ENCODE measurements at regions not wholly inside any gene's neighbourhood (a gene's known extent, or its start where the extent isn't known, plus 50 kb on each side); places are given as distances from the start of the nearest gene placed in this dataset.

DNA sequence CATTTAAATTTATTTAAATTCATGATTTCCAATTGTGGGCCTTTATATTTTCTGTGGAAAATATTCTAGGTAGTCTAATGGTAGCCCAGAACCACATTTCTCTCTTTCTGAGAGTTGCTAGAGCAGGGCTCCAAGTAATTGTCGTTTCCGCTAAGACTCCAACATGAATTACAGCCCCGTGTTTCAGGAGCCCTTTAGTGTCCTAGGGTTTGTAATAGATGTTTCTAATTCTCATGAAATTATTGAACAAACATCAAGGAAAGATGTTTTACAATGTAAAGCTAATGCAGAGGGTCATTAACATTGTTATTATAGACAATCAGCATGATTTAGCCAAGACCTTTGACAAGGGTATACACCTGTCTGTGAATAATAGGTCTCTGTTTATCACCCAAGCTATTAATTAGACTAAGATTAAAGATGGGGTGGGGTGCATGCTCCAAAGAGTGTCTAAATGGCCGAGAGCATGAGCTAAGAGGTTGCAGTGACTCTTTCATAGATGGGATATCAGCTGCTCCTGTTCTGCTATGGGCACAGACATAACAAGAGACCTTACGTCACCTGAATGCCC is 81.8 kb upstream of the NTM start:
- Histone ChIP-seq H3K27ac (no peak overlapping the region), H3K36me3 (no peaks in the 10 kb centered on the region), H3K27me3 (no peaks in the 10 kb centered on the region), H3K4me3 (no peak overlapping the region), H3K9me3 (no peaks in the 10 kb centered on the region), H3K4me1 (no peaks in the 10 kb centered on the region), H3K9ac (ENCODE audit: low read depth in 2 of 2, low read length in 2 of 2) (no peak overlapping the region)
- no peak for DNase-seq
- intact Hi-C loops (cut with DNase I), result no loop called here
- TF ChIP-seq, protein P1, sequence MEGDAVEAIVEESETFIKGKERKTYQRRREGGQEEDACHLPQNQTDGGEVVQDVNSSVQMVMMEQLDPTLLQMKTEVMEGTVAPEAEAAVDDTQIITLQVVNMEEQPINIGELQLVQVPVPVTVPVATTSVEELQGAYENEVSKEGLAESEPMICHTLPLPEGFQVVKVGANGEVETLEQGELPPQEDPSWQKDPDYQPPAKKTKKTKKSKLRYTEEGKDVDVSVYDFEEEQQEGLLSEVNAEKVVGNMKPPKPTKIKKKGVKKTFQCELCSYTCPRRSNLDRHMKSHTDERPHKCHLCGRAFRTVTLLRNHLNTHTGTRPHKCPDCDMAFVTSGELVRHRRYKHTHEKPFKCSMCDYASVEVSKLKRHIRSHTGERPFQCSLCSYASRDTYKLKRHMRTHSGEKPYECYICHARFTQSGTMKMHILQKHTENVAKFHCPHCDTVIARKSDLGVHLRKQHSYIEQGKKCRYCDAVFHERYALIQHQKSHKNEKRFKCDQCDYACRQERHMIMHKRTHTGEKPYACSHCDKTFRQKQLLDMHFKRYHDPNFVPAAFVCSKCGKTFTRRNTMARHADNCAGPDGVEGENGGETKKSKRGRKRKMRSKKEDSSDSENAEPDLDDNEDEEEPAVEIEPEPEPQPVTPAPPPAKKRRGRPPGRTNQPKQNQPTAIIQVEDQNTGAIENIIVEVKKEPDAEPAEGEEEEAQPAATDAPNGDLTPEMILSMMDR (IDR thresholded peaks at IDR 0.05), result no peak

DNA sequence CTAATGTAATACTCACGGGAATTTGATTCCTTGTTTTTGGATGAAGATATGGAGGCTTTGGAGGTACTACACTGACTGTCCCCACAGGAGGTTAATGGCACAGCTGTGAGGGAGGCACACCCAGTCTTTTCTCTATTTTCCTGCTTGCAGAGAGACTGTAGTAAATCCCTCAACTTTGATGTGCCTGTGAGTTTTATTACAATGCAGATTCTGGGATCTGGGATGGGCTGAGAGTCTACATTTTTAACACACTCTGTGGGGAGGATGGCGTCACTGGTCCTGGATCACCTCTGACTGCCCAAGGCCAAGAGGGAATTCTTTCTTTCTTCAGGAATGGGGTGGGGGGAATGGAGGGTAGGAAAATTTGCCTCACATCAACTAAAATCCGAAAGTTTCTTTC is 80.2 kb upstream of the NTM start:
- H3K36me3 ChIP-seq, result no peaks in the 10 kb centered on the region
- no peak overlapping the region for H3K27ac ChIP-seq
- no peaks in the 10 kb centered on the region for H3K4me1 ChIP-seq
- no peak overlapping the region for H3K4me3 ChIP-seq
- TF ChIP-seq, protein P1 (IDR thresholded peaks at IDR 0.05), result no peak
- H3K9ac ChIP-seq (ENCODE audit: low read depth in 2 of 2, low read length in 2 of 2), result no peak overlapping the region
- no peaks in the 10 kb centered on the region for H3K27me3 ChIP-seq
- DNase-seq, result no peak
- intact Hi-C loops (cut with DNase I), result no loop called here
- H3K9me3 ChIP-seq, result no peaks in the 10 kb centered on the region

- Histone ChIP-seq H3K27ac (no peak overlapping the region), H3K4me3 (no peak overlapping the region), H3K4me1 (no peaks in the 10 kb centered on the region), H3K9ac (ENCODE audit: low read depth in 2 of 2, low read length in 2 of 2) (no peak overlapping the region), H3K27me3 (no peaks in the 10 kb centered on the region), H3K9me3 (no peaks in the 10 kb centered on the region), H3K36me3 (no peaks in the 10 kb centered on the region)
- TF ChIP-seq, protein P1 (IDR thresholded peaks at IDR 0.05), result no peak
- intact Hi-C loops (cut with DNase I), result no loop called here
- DNase-seq, result no peak
These were observed 74.4 kb upstream of the NTM start for GRCh38 chr11:131295986-131296385.

DNA sequence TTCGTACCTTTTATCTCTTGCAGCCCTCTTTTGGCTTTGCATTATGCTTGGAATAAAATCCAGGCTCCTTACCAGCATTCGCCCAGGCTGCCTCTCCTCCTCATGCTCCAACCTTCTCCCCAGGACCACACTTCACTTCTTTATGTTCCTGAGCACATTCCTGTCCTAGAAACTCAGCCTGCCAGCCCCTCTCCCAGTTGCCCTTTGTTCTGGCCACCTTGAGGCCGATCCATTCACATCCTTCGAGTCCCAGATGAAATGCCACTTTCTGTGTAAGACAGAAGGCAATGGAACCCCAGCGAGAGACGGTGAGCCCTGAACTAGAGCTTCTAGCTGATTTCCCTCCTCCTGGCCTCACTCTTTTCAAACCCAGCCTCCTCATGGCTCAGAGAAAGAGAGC is 73.0 kb upstream of the NTM start:
- no peak for DNase-seq
- Histone ChIP-seq H3K27ac (no peak overlapping the region), H3K9me3 (no peaks in the 10 kb centered on the region), H3K4me3 (no peak overlapping the region), H3K9ac (ENCODE audit: low read depth in 2 of 2, low read length in 2 of 2) (no peak overlapping the region), H3K27me3 (no peaks in the 10 kb centered on the region), H3K4me1 (no peaks in the 10 kb centered on the region), H3K36me3 (no peaks in the 10 kb centered on the region)
- TF ChIP-seq, protein P1 (IDR thresholded peaks at IDR 0.05), result no peak
- intact Hi-C loops (cut with DNase I), result no loop called here

- no peak overlapping the region for H3K9ac ChIP-seq (ENCODE audit: low read depth in 2 of 2, low read length in 2 of 2)
- no peak for DNase-seq
- H3K36me3 ChIP-seq, result no peaks in the 10 kb centered on the region
- no peaks in the 10 kb centered on the region for H3K27me3 ChIP-seq
- no peak overlapping the region for H3K4me3 ChIP-seq
- TF ChIP-seq, protein P1 (IDR thresholded peaks at IDR 0.05), result no peak
- H3K27ac ChIP-seq, result no peak overlapping the region
- no peaks in the 10 kb centered on the region for H3K4me1 ChIP-seq
- intact Hi-C loops (cut with DNase I), result no loop called here
- no peaks in the 10 kb centered on the region for H3K9me3 ChIP-seq
These were observed 70.6 kb upstream of the NTM start for GRCh38 chr11:131299598-131300438.
